ENCODE measurements at regions not wholly inside any gene's neighbourhood (a gene's known extent, or its start where the extent isn't known, plus 50 kb on each side); places are given as distances from the start of the nearest gene placed in this dataset.

DNA sequence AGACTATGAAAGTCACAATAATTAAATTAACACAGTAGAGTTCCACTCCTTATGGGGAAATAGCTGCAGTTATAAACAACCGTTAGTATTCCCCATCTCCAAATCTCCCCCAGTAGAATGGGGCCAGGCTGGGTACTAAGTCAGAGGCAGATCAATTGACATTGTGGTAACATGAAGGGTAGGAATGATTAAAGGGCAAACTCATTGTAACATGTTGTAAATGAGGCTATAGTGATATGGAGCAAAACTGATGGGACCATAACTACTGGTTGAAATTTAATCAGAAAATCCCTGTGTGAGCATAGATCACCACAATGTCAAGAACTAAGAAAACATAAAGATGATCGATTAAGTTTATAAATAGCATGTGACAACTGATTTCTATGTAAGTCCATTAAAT is 231.9 kb upstream of the NLGN4Y start:
- TF ChIP-seq, protein P1, sequence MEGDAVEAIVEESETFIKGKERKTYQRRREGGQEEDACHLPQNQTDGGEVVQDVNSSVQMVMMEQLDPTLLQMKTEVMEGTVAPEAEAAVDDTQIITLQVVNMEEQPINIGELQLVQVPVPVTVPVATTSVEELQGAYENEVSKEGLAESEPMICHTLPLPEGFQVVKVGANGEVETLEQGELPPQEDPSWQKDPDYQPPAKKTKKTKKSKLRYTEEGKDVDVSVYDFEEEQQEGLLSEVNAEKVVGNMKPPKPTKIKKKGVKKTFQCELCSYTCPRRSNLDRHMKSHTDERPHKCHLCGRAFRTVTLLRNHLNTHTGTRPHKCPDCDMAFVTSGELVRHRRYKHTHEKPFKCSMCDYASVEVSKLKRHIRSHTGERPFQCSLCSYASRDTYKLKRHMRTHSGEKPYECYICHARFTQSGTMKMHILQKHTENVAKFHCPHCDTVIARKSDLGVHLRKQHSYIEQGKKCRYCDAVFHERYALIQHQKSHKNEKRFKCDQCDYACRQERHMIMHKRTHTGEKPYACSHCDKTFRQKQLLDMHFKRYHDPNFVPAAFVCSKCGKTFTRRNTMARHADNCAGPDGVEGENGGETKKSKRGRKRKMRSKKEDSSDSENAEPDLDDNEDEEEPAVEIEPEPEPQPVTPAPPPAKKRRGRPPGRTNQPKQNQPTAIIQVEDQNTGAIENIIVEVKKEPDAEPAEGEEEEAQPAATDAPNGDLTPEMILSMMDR (IDR thresholded peaks at IDR 0.05 in 8 of 11, conservative IDR thresholded peaks at IDR 0.05 in 3 of 11) = no peak
- no peak for TF ChIP-seq POLR2AphosphoS5 (IDR thresholded peaks at IDR 0.05)
